ENCODE measurements at regions not wholly inside any gene's neighbourhood (a gene's known extent, or its start where the extent isn't known, plus 50 kb on each side); places are given as distances from the start of the nearest gene placed in this dataset.

DNA sequence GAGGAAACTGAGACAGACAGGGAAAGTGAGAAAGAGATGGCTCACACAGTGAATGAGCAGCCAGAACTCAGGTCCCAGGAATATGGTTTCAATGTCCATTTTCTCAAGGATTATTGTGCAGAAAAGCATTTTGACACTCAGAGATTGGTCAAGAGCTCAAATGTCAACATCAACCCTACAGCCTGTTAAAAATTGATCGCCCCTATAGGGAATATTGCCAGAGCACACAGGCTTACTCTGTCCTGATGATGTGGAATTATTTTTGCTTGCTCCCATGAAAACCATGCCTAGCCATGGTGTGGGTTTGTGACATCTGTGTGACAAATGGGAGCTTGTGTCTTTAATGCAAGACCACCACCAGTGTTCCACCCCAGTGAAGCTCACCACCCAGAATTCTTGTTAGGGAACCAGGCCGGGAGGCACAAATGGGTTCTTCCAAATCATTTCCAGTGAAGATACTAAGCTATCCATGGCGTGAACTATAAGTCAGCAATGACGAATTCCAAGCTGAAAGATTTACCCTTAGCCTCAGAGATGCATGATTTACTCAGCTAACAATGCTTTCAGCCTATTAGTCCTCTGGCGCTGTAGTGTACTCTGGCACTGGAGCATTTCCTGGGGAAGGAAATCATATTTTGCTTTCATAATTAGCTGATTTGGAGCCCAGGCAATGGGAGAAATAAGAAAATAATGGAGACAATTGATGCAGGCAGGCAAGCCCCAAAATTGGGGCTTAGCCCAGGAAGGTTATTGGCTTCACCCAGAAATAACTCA, 1188.2 kb upstream of the TMEM132C start:
- TF ChIP-seq, protein P1, sequence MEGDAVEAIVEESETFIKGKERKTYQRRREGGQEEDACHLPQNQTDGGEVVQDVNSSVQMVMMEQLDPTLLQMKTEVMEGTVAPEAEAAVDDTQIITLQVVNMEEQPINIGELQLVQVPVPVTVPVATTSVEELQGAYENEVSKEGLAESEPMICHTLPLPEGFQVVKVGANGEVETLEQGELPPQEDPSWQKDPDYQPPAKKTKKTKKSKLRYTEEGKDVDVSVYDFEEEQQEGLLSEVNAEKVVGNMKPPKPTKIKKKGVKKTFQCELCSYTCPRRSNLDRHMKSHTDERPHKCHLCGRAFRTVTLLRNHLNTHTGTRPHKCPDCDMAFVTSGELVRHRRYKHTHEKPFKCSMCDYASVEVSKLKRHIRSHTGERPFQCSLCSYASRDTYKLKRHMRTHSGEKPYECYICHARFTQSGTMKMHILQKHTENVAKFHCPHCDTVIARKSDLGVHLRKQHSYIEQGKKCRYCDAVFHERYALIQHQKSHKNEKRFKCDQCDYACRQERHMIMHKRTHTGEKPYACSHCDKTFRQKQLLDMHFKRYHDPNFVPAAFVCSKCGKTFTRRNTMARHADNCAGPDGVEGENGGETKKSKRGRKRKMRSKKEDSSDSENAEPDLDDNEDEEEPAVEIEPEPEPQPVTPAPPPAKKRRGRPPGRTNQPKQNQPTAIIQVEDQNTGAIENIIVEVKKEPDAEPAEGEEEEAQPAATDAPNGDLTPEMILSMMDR (conservative IDR thresholded peaks at IDR 0.05; ENCODE audit: low read length), result no peak
- DNase-seq (ENCODE audit: low read depth), result peak; percentile 43
- no peak overlapping the region for H3K4me3 ChIP-seq (ENCODE audit: low read length)

DNA sequence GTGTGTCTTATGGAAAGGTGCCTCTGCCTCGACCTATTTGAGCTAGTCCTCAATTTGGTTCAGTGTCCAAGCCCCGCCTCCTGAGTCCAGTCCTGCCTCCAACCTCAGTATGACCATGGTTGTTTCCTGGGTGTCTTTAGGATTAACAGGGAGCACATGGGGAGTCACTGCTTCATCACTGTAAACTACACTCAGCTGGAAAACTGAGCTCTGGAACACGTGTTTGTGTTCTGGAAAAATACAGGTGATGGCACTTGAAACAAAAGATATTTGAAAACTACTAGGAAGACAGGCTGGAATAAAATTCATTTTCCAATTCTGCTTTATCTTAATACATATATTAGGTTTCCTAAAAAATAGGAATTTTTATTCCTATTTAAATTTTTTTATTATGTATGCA, 1187.3 kb upstream of the TMEM132C start:
- TF ChIP-seq, protein P1 (conservative IDR thresholded peaks at IDR 0.05; ENCODE audit: low read length), result no peak
- DNase-seq (ENCODE audit: low read depth), result no peak
- H3K4me3 ChIP-seq (ENCODE audit: low read length), result no peak overlapping the region

- no peak overlapping the region for H3K4me3 ChIP-seq (ENCODE audit: low read length)
- TF ChIP-seq, protein P1 (conservative IDR thresholded peaks at IDR 0.05; ENCODE audit: low read length), result no peak
- DNase-seq (ENCODE audit: low read depth), result no peak
Measured at GRCh38 chr12:127081058-127081457, 1185.9 kb upstream of the TMEM132C start.

DNA sequence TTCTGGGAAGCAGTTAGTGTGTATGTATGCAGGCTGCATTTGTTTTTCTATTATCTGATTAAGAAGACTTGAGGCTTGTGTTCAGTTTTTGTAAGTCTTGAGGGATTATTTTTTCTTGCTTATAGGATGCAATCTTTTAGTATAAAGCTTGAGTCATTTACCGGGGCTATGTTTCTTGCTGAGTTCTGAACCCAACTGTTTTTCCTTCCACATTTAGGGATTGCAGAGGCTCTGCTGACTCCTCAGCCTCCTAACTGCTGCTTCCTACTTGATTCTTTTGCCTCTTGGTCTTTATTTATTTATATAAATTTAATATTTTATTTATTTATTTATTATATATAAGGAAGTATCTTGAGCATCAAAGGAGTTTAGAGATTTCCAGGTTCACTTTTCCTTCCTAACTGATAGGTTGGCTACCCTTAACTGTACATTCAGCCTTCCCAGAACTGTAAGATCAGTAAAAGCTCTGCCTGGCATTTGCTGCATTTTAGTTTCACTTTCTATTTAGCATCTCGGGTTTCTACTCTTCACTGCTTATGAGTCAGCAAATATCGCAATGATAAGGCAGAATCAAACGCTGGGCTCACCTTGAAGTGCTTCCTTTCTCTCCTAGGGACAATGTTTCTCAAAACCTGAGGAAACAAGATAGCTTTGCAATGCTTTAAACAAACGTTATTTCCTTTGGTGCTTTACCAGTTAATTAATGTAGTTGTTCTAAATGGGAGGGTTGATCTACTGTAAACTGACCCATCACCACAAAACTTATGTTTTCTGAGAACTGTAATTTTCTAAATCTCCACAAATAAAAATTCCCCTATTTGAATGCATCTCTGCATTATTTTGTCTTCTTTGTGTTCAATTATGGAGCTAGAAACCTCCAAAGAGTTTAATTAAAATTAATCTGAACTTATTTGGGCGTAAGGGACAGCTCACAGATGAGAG, 1183.7 kb upstream of the TMEM132C start:
- peak; percentile 70 for DNase-seq (ENCODE audit: low read depth)
- TF ChIP-seq, protein P1 (conservative IDR thresholded peaks at IDR 0.05; ENCODE audit: low read length), result no peak
- peak overlapping the region; percentile 52 for H3K4me3 ChIP-seq (ENCODE audit: low read length)

- TF ChIP-seq, protein P1 (conservative IDR thresholded peaks at IDR 0.05; ENCODE audit: low read length), result no peak
- no peak for DNase-seq (ENCODE audit: low read depth)
- no peak overlapping the region for H3K4me3 ChIP-seq (ENCODE audit: low read length)
Measured at GRCh38 chr12:127101076-127101475, 1165.9 kb upstream of the TMEM132C start.

GRCh38 chr12:127106041-127106440, 1160.9 kb upstream of the TMEM132C start:
- DNase-seq (ENCODE audit: low read depth), result no peak
- TF ChIP-seq, protein P1 (conservative IDR thresholded peaks at IDR 0.05; ENCODE audit: low read length), result no peak
- H3K4me3 ChIP-seq (ENCODE audit: low read length), result no peak overlapping the region

All from AG10803 (cell line).